A673 (cell line): ENCODE measurements at regions not wholly inside any gene's neighbourhood (a gene's known extent, or its start where the extent isn't known, plus 50 kb on each side); places are given as distances from the start of the nearest gene placed in this dataset.

Experiments used
- EZH2 ChIP-seq: fragments of 200-600 bp; sonication (generic); IDR thresholded peaks from 2 replicates; pipeline ENCODE4 v1.6.1; 2017; ENCODE audit warnings: borderline replicate concordance, low read depth, mild to moderate bottlenecking, mixed read lengths, antibody characterized with exemption, low read length; ENCODE audit not compliant: poor library complexity, severe bottlenecking
- TF ChIP-seq, protein P1 (sequence below): fragments of 300-800, 200-600 bp; sonication (generic); conservative IDR thresholded peaks from 2 replicates; pipeline ENCODE4 v1.5.1; 2017; ENCODE audit warnings: low read depth, mild to moderate bottlenecking, antibody characterized with exemption, low read length, moderate library complexity, mixed read lengths

DNA sequence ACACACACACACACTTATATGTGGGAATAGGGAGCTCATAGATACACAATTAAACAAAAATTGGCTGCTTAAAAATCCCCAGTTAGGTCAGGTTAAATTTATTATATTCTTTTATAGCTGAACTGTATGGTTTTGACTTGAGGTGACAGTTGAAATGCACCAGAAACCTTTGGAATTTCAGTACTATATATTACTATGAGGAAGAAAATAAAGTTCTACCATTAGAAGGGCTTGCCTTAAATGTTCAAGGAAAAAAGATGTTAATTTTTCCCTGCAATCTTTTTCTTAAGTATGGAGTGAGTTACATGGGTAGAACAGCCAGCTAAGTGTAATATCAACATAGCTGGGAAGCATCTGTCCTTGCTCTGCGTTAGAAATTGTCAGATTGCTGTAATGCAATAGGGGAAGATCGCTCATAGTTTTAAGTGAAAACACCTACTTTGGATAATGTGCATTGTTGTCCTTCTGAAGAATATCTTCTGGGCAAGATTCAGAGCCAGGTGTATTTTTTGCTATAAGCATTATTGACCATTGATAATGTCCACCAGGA lies 415.8 kb upstream of the MKI67 start:
- TF ChIP-seq, protein P1, sequence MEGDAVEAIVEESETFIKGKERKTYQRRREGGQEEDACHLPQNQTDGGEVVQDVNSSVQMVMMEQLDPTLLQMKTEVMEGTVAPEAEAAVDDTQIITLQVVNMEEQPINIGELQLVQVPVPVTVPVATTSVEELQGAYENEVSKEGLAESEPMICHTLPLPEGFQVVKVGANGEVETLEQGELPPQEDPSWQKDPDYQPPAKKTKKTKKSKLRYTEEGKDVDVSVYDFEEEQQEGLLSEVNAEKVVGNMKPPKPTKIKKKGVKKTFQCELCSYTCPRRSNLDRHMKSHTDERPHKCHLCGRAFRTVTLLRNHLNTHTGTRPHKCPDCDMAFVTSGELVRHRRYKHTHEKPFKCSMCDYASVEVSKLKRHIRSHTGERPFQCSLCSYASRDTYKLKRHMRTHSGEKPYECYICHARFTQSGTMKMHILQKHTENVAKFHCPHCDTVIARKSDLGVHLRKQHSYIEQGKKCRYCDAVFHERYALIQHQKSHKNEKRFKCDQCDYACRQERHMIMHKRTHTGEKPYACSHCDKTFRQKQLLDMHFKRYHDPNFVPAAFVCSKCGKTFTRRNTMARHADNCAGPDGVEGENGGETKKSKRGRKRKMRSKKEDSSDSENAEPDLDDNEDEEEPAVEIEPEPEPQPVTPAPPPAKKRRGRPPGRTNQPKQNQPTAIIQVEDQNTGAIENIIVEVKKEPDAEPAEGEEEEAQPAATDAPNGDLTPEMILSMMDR, result no peak
- no peak for TF ChIP-seq EZH2
